AG09319 (cell line): ENCODE measurements at regions not wholly inside any gene's neighbourhood (a gene's known extent, or its start where the extent isn't known, plus 50 kb on each side); places are given as distances from the start of the nearest gene placed in this dataset.

Experiments used
- DNase-seq: peaks from one replicate; pipeline ENCODE4 v3.0.0-alpha.2; 2010; ENCODE audit warnings: low read depth; ENCODE audit errors: extremely low read depth
- TF ChIP-seq, protein P1 (sequence below): IDR thresholded peaks from 2 replicates; pipeline ENCODE4 v1.5.1; 2011; ENCODE audit warnings: low read depth, mild to moderate bottlenecking, inconsistent platforms, low read length, moderate library complexity

- no peak for DNase-seq
- TF ChIP-seq, protein P1, sequence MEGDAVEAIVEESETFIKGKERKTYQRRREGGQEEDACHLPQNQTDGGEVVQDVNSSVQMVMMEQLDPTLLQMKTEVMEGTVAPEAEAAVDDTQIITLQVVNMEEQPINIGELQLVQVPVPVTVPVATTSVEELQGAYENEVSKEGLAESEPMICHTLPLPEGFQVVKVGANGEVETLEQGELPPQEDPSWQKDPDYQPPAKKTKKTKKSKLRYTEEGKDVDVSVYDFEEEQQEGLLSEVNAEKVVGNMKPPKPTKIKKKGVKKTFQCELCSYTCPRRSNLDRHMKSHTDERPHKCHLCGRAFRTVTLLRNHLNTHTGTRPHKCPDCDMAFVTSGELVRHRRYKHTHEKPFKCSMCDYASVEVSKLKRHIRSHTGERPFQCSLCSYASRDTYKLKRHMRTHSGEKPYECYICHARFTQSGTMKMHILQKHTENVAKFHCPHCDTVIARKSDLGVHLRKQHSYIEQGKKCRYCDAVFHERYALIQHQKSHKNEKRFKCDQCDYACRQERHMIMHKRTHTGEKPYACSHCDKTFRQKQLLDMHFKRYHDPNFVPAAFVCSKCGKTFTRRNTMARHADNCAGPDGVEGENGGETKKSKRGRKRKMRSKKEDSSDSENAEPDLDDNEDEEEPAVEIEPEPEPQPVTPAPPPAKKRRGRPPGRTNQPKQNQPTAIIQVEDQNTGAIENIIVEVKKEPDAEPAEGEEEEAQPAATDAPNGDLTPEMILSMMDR = no peak; the same call in 1 of the 2 replicates
Measured at GRCh38 chr12:66066137-66066928, 64.2 kb downstream of the LLPH start.

DNA sequence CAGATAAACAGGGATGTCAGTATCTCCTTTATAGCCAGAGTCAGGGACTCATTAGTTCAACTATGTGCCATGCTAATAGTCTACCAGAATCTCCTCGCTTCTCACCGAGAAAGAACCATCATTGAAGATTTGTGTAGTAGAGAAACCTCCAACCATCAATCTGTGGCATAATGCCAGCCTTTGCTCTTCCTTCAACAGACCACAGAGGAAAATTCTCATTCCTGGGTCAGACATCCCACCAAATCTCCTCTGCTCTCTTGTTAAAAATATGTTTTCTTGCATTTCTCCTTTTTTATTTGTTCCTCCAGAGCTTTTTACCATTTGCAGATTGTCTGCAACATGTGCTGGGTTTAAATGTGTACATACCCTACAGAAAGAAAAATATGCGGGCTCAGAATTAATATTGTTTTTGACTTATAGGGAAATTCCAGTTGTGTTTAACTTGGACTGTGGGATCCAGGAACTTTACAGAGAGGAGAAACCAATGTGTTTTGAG is 64.9 kb downstream of the LLPH start:
- DNase-seq = no peak
- TF ChIP-seq, protein P1 = no peak

- TF ChIP-seq, protein P1 = no peak
- DNase-seq = no peak
Measured at GRCh38 chr12:66065150-66065549, 65.4 kb downstream of the LLPH start.

- TF ChIP-seq, protein P1 = no peak
- no peak for DNase-seq
Measured at GRCh38 chr12:66063916-66064315, 66.6 kb downstream of the LLPH start.

- TF ChIP-seq, protein P1 = no peak
Measured at GRCh38 chr12:66062290-66062625, 68.3 kb downstream of the LLPH start.

GRCh38 chr12:66061557-66062289 is 68.8 kb downstream of the LLPH start:
- TF ChIP-seq, protein P1 = no peak
- no peak for DNase-seq

More at GRCh38 chr12:66062290-66062625, 68.3 kb downstream of the LLPH start:
- DNase-seq = no peak

DNA sequence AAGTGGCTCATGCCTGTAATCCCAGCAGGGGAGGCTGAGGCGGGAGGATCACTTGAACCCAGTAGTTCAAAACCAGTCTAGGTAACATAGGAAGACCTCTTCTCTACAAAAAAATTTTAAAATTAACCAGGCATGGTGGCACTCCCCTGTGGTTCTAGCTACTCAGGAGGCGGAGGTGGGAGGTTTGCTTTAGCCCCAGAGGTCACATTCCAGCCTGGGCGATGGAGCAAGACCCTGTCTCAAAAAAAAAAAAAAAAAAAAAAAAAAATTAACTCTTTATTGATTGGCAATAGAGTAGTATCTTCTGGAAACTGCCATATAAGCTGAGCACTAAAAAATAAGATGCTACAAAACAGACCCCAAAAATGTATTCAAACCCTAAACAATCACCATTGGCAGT is 69.5 kb downstream of the LLPH start:
- TF ChIP-seq, protein P1 = no peak

More for the DNA sequence above, 69.5 kb downstream of the LLPH start:
- DNase-seq = no peak
